Head of caudate nucleus (tissue), 42 donors: ENCODE measurements at regions not wholly inside any gene's neighbourhood (a gene's known extent, or its start where the extent isn't known, plus 50 kb on each side); places are given as distances from the start of the nearest gene placed in this dataset.
A peak's percentile ranks its signal among the peaks of the same experiment; 100 is the strongest.

ENCODE experiments used
- DNase-seq, 42 donors: peaks; one replicate each; pipeline versions ENCODE4 v3.0.0 to v3.0.0-alpha.2; 2020 to 2021; ENCODE audit warnings: mixed read lengths in 7 of 42
- intact Hi-C: fragments of 100-400 bp; cut with DNase I; formaldehyde crosslinking; loops from one replicate; pipeline ENCODE4 v1.15.0; 2022

- no peak for DNase-seq
- intact Hi-C loops, result no loop called here
Measured at GRCh38 chrX:7254144-7254543, 106.2 kb upstream of the PUDP start.

- DNase-seq, result no peak
- intact Hi-C loops, result no loop called here
Measured at GRCh38 chrX:7253565-7253964, 105.6 kb upstream of the PUDP start.

- DNase-seq, result no peak
- intact Hi-C loops, result no loop called here
Measured at GRCh38 chrX:7252013-7252610, 104.2 kb upstream of the PUDP start.

- intact Hi-C loops, result no loop called here
- DNase-seq, result peak in 2 of 42 donors; percentile 13 to 18
Measured at GRCh38 chrX:7247346-7247745, 99.4 kb upstream of the PUDP start.

- intact Hi-C loops, result no loop called here
- no peak for DNase-seq
Measured at GRCh38 chrX:7244405-7244804, 96.5 kb upstream of the PUDP start.

GRCh38 chrX:7242613-7243012 is 94.7 kb upstream of the PUDP start:
- no peak for DNase-seq
- intact Hi-C loops, result no loop called here

GRCh38 chrX:7240929-7241328 is 93.0 kb upstream of the PUDP start:
- no peak for DNase-seq
- intact Hi-C loops, result no loop called here

- no peak for DNase-seq
- intact Hi-C loops, result no loop called here
Measured at GRCh38 chrX:7235071-7235470, 87.1 kb upstream of the PUDP start.

GRCh38 chrX:7233580-7234406 is 85.8 kb upstream of the PUDP start:
- intact Hi-C loops, result no loop called here
- DNase-seq, result no peak

GRCh38 chrX:7228226-7228625 is 80.3 kb upstream of the PUDP start:
- no peak for DNase-seq
- intact Hi-C loops, result no loop called here

- intact Hi-C loops, result no loop called here
- DNase-seq, result no peak
Measured at GRCh38 chrX:7225338-7225737, 77.4 kb upstream of the PUDP start.

GRCh38 chrX:7223271-7223670 is 75.3 kb upstream of the PUDP start:
- no peak for DNase-seq
- intact Hi-C loops, result no loop called here

- no peak for DNase-seq
- intact Hi-C loops, result no loop called here
Measured at GRCh38 chrX:7220121-7220520, 72.2 kb upstream of the PUDP start.

GRCh38 chrX:7219153-7219705 is 71.3 kb upstream of the PUDP start:
- intact Hi-C loops, result no loop called here
- DNase-seq, result no peak

GRCh38 chrX:7218321-7219152 is 70.6 kb upstream of the PUDP start:
- DNase-seq, result no peak
- intact Hi-C loops, result no loop called here

GRCh38 chrX:7216981-7217587 is 69.1 kb upstream of the PUDP start:
- intact Hi-C loops, result no loop called here
- no peak for DNase-seq

- DNase-seq, result no peak
- intact Hi-C loops, result no loop called here
Measured at GRCh38 chrX:7215842-7216241, 67.9 kb upstream of the PUDP start.

GRCh38 chrX:7214251-7214650 is 66.3 kb upstream of the PUDP start:
- intact Hi-C loops, result no loop called here
- no peak for DNase-seq

GRCh38 chrX:7205037-7205577 is 57.2 kb upstream of the PUDP start:
- intact Hi-C loops, result no loop called here
- no peak for DNase-seq
